ENCODE measurements at regions not wholly inside any gene's neighbourhood (a gene's known extent, or its start where the extent isn't known, plus 50 kb on each side); places are given as distances from the start of the nearest gene placed in this dataset.
A peak's percentile ranks its signal among the peaks of the same experiment; 100 is the strongest.

DNA sequence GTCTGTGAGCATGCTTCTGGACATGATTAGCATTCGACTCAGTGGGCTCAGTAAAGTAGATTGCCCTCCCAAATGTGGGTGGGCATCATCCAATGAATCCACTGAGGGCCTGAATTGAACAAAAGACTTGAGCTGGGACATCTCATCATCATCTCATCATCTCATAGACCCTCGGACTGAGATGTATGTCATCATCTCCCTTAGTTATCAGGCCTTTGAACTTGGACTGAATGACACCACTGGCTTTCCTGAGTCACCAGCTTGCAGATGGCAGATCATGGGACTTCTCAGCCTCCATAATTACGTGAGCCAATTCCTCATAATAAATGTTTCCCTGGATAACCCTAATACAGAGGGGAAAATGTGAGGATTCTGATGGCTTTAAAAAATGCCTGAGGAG is 128.3 kb upstream of the LSM8 start:
- DNase-seq (ENCODE audit: low spot score) = no peak
- TF ChIP-seq, protein P1, sequence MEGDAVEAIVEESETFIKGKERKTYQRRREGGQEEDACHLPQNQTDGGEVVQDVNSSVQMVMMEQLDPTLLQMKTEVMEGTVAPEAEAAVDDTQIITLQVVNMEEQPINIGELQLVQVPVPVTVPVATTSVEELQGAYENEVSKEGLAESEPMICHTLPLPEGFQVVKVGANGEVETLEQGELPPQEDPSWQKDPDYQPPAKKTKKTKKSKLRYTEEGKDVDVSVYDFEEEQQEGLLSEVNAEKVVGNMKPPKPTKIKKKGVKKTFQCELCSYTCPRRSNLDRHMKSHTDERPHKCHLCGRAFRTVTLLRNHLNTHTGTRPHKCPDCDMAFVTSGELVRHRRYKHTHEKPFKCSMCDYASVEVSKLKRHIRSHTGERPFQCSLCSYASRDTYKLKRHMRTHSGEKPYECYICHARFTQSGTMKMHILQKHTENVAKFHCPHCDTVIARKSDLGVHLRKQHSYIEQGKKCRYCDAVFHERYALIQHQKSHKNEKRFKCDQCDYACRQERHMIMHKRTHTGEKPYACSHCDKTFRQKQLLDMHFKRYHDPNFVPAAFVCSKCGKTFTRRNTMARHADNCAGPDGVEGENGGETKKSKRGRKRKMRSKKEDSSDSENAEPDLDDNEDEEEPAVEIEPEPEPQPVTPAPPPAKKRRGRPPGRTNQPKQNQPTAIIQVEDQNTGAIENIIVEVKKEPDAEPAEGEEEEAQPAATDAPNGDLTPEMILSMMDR (IDR thresholded peaks at IDR 0.05; ENCODE audit: poor library complexity) = no peak
- TF ChIP-seq EZH2phosphoT487 (IDR thresholded peaks at IDR 0.05; ENCODE audit: low read depth, severe bottlenecking, unreplicated experiment) = no peak
- TF ChIP-seq EZH2 (IDR thresholded peaks at IDR 0.05; ENCODE audit: borderline replicate concordance) = no peak
- no peak overlapping the region for H3K4me2 ChIP-seq
- no peaks in the 10 kb centered on the region for H3K79me2 ChIP-seq
- no peaks in the 10 kb centered on the region for H3K9me3 ChIP-seq (ENCODE audit: low read depth)
- H3K27ac ChIP-seq = no peak overlapping the region
- peaks cover 3% of the 10 kb centered on the region for H3K4me1 ChIP-seq (ENCODE audit: insufficient read depth)
- no peak overlapping the region for H2AFZ ChIP-seq
- H3K4me3 ChIP-seq = no peak overlapping the region
- H3K27me3 ChIP-seq = no peaks in the 10 kb centered on the region
- 93% methylated on average over 3 of the region's 3 CpGs for WGBS (ENCODE audit: low lambda C conversion rate, missing lambda C conversion rate)
- no peaks in the 10 kb centered on the region for H3K36me3 ChIP-seq (replicated peaks; ENCODE audit: insufficient read depth, low read depth)
- no peaks in the 10 kb centered on the region for H4K20me1 ChIP-seq (ENCODE audit: insufficient read depth, poor library complexity, severe bottlenecking)
- no peaks in the 10 kb centered on the region for H3K9me2 ChIP-seq (replicated peaks; ENCODE audit: insufficient read depth)

DNA sequence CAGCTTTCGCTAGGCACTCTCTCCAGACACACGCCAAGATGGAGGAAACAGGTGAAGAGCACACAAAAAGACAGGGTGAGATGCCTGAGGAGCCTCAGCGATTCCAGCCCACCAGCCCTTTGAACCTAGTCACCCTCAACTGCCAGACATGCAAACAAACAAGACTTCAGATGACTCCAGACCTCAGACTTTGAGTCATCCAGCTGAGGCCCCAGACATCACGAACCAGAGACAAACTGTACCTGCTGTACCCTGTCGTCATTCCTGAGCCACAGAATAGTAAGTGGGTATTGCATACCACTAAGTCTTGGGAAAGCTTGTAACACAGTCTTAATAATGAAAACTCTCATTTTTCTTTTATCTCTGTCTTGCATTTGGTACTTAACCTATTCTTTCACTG is 126.6 kb upstream of the LSM8 start:
- H3K79me2 ChIP-seq = no peaks in the 10 kb centered on the region
- no peaks in the 10 kb centered on the region for H3K9me3 ChIP-seq (ENCODE audit: low read depth)
- no peaks in the 10 kb centered on the region for H3K27me3 ChIP-seq
- no peaks in the 10 kb centered on the region for H3K36me3 ChIP-seq (replicated peaks; ENCODE audit: insufficient read depth, low read depth)
- no peaks in the 10 kb centered on the region for H4K20me1 ChIP-seq (ENCODE audit: insufficient read depth, poor library complexity, severe bottlenecking)
- no peaks in the 10 kb centered on the region for H3K9me2 ChIP-seq (replicated peaks; ENCODE audit: insufficient read depth)
- peak; percentile 54 for DNase-seq (ENCODE audit: low spot score)
- no peak overlapping the region for H2AFZ ChIP-seq
- no peak overlapping the region for H3K4me2 ChIP-seq
- H3K4me1 ChIP-seq (ENCODE audit: insufficient read depth) = peaks cover 3% of the 10 kb centered on the region
- 69% methylated on average over 5 of the region's 5 CpGs for WGBS (ENCODE audit: low lambda C conversion rate, missing lambda C conversion rate)
- no peak overlapping the region for H3K4me3 ChIP-seq
- TF ChIP-seq EZH2 (IDR thresholded peaks at IDR 0.05; ENCODE audit: borderline replicate concordance) = no peak
- TF ChIP-seq EZH2phosphoT487 (IDR thresholded peaks at IDR 0.05; ENCODE audit: low read depth, severe bottlenecking, unreplicated experiment) = no peak
- TF ChIP-seq, protein P1 (IDR thresholded peaks at IDR 0.05; ENCODE audit: poor library complexity) = no peak
- peak overlapping the region; percentile 80 for H3K27ac ChIP-seq

DNA sequence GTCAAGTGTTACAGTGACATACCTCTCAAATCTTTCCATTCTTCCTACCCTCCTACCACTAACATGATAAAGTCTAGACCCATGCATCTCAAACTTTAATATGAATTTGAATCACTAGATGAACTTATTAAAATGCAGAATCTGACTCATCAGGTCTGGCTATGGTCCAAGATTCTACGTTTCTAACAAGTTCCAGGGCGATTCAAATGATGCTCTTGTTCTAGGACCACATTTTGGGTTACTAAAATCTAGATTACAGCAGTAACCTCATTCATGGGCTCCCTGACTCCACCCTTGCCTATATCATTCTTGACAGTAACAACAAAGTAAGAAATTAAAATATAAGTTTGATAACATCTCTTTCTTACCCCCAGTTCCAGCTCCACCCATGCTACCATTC is 124.8 kb upstream of the LSM8 start:
- Histone ChIP-seq H3K9me3 (ENCODE audit: low read depth) (no peaks in the 10 kb centered on the region), H3K9me2 (replicated peaks; ENCODE audit: insufficient read depth) (no peaks in the 10 kb centered on the region), H4K20me1 (ENCODE audit: insufficient read depth, poor library complexity, severe bottlenecking) (no peaks in the 10 kb centered on the region), H3K36me3 (replicated peaks; ENCODE audit: insufficient read depth, low read depth) (no peaks in the 10 kb centered on the region), H3K27ac (no peak overlapping the region), H3K4me2 (no peak overlapping the region), H3K4me3 (no peak overlapping the region), H3K27me3 (no peaks in the 10 kb centered on the region), H3K79me2 (no peaks in the 10 kb centered on the region), H3K4me1 (ENCODE audit: insufficient read depth) (peaks cover 3% of the 10 kb centered on the region), H2AFZ (no peak overlapping the region)
- TF ChIP-seq EZH2 (IDR thresholded peaks at IDR 0.05; ENCODE audit: borderline replicate concordance) (no peak), EZH2phosphoT487 (IDR thresholded peaks at IDR 0.05; ENCODE audit: low read depth, severe bottlenecking, unreplicated experiment) (no peak)
- TF ChIP-seq, protein P1 (IDR thresholded peaks at IDR 0.05; ENCODE audit: poor library complexity) = no peak
- DNase-seq (ENCODE audit: low spot score) = no peak
- WGBS (ENCODE audit: low lambda C conversion rate, missing lambda C conversion rate) = 85% methylated on average over 2 of the region's 2 CpGs

DNA sequence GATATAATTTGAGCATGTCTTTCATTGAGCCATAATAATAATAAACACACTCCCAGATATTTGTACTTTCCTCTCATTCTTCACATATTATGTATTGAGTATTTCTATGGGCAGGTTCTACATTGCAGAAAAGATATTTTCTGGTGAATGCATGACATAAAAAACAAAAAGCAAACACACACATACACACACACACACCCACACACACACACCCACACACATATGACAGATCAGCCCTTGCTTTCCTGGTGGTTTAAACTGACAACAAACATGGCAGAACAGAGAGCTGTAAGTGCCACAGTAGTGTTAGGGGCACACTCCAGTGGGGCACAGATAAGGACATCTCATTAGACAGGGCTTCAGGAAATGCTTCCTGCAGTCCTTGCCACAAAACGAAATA is 123.3 kb upstream of the LSM8 start:
- TF ChIP-seq, protein P1 (IDR thresholded peaks at IDR 0.05; ENCODE audit: poor library complexity) = no peak
- TF ChIP-seq EZH2phosphoT487 (IDR thresholded peaks at IDR 0.05; ENCODE audit: low read depth, severe bottlenecking, unreplicated experiment) (no peak), EZH2 (IDR thresholded peaks at IDR 0.05; ENCODE audit: borderline replicate concordance) (no peak)
- DNase-seq (ENCODE audit: low spot score) = no peak
- Histone ChIP-seq H3K9me3 (ENCODE audit: low read depth) (no peaks in the 10 kb centered on the region), H2AFZ (no peak overlapping the region), H3K36me3 (replicated peaks; ENCODE audit: insufficient read depth, low read depth) (no peaks in the 10 kb centered on the region), H3K79me2 (no peaks in the 10 kb centered on the region), H3K27ac (no peak overlapping the region), H4K20me1 (ENCODE audit: insufficient read depth, poor library complexity, severe bottlenecking) (no peaks in the 10 kb centered on the region), H3K4me2 (no peak overlapping the region), H3K4me3 (no peak overlapping the region), H3K27me3 (no peaks in the 10 kb centered on the region), H3K4me1 (ENCODE audit: insufficient read depth) (peaks cover 3% of the 10 kb centered on the region), H3K9me2 (replicated peaks; ENCODE audit: insufficient read depth) (no peaks in the 10 kb centered on the region)
- WGBS (ENCODE audit: low lambda C conversion rate, missing lambda C conversion rate) = 61% methylated on average over 1 of the region's 1 CpG
